ENCODE measurements at regions not wholly inside any gene's neighbourhood (a gene's known extent, or its start where the extent isn't known, plus 50 kb on each side); places are given as distances from the start of the nearest gene placed in this dataset.
"Not testable (repeated sequence)": the region's sequence is repeated elsewhere in the genome, so short reads cannot be mapped to it uniquely, and the experiment has no call there.

DNA sequence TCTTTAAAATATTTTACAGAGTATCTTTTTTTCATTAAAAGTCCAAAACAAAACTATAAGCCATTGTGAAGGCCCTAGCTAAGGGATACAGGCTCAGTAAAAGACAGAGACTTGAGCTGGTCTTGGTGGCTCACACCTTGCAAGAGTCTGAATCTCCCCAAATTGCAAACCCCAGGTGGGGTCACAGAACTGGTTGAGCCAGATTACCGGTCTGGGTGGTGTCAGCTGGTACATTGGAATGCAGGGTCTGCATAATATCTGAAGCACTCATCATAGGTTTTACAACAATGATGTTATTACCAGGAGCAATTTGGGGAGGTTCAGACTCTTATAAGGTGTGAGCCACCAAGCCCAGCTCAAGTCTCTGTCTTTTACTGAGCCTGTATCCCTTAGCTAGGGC, 201.2 kb upstream of the ARPP21 start:
- Histone ChIP-seq H3K27ac (no peak overlapping the region), H3K36me3 (no peaks in the 10 kb centered on the region), H3K4me3 (no peak overlapping the region), H3K27me3 (no peaks in the 10 kb centered on the region), H3K4me1 (no peaks in the 10 kb centered on the region), H3K9me3 (no peaks in the 10 kb centered on the region)
- no peak for TF ChIP-seq POLR2A (IDR thresholded peaks at IDR 0.05)
- TF ChIP-seq, protein P1, sequence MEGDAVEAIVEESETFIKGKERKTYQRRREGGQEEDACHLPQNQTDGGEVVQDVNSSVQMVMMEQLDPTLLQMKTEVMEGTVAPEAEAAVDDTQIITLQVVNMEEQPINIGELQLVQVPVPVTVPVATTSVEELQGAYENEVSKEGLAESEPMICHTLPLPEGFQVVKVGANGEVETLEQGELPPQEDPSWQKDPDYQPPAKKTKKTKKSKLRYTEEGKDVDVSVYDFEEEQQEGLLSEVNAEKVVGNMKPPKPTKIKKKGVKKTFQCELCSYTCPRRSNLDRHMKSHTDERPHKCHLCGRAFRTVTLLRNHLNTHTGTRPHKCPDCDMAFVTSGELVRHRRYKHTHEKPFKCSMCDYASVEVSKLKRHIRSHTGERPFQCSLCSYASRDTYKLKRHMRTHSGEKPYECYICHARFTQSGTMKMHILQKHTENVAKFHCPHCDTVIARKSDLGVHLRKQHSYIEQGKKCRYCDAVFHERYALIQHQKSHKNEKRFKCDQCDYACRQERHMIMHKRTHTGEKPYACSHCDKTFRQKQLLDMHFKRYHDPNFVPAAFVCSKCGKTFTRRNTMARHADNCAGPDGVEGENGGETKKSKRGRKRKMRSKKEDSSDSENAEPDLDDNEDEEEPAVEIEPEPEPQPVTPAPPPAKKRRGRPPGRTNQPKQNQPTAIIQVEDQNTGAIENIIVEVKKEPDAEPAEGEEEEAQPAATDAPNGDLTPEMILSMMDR (IDR thresholded peaks at IDR 0.05) = no peak
- no peak for DNase-seq

GRCh38 chr3:35439663-35440062, 199.7 kb upstream of the ARPP21 start:
- TF ChIP-seq, protein P1 (IDR thresholded peaks at IDR 0.05) = no peak
- no peak for TF ChIP-seq POLR2A (IDR thresholded peaks at IDR 0.05)
- no peak for DNase-seq
- Histone ChIP-seq H3K27ac (no peak overlapping the region), H3K36me3 (no peaks in the 10 kb centered on the region), H3K27me3 (no peaks in the 10 kb centered on the region), H3K9me3 (no peaks in the 10 kb centered on the region), H3K4me1 (no peaks in the 10 kb centered on the region), H3K4me3 (no peak overlapping the region)

DNA sequence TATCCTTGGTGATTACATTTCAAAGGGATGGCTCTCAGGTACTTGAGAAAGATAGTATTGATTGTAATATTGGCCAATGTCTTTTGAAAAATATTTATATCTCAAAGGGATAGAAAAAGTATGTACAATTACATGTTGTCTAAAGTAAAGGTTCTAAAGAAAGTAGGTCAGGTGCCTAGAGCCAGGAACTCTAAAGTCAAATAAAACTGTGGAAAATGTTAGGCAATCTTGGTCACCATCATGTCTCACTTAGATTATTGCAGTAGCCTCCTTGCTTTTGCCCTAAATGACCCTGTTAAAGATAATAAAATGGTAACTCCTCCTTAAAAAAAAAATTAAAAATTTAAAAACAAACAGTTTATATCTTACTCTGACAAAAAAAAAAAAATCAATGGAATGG, 198.5 kb upstream of the ARPP21 start:
- Histone ChIP-seq H3K4me1 (no peaks in the 10 kb centered on the region), H3K27me3 (no peaks in the 10 kb centered on the region), H3K27ac (no peak overlapping the region), H3K4me3 (no peak overlapping the region), H3K36me3 (no peaks in the 10 kb centered on the region), H3K9me3 (no peaks in the 10 kb centered on the region)
- no peak for DNase-seq
- TF ChIP-seq, protein P1 (IDR thresholded peaks at IDR 0.05) = no peak
- no peak for TF ChIP-seq POLR2A (IDR thresholded peaks at IDR 0.05)

GRCh38 chr3:35446896-35447295, 192.4 kb upstream of the ARPP21 start:
- H3K36me3 ChIP-seq = no peaks in the 10 kb centered on the region
- DNase-seq = no peak
- no peaks in the 10 kb centered on the region for H3K4me1 ChIP-seq
- H3K9me3 ChIP-seq = no peaks in the 10 kb centered on the region
- TF ChIP-seq POLR2A (IDR thresholded peaks at IDR 0.05) = no peak
- TF ChIP-seq, protein P1 (IDR thresholded peaks at IDR 0.05) = no peak
- H3K27ac ChIP-seq = no peak overlapping the region
- no peaks in the 10 kb centered on the region for H3K27me3 ChIP-seq
- H3K4me3 ChIP-seq = no peak overlapping the region

GRCh38 chr3:35448121-35448520, 191.2 kb upstream of the ARPP21 start:
- no peak for TF ChIP-seq POLR2A (IDR thresholded peaks at IDR 0.05)
- TF ChIP-seq, protein P1 (IDR thresholded peaks at IDR 0.05) = no peak

DNA sequence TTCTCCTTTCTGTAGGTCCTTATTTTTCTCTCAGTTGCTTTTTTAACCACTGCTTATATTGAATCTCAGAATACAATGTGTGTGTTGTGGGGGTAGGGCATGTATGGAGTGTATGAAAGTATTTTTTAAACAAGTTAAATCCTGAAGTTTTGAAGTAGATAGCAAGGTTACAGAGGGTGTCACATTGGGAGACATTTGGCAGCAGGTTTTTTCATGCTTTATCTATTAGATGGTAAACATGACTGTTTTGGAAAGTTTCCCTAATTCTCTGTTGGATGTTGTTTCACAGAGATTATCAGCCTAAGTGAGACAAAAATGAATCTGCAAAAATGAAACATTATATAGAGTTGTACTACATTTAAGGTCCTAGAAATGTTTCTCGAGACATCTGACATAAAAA, 190.6 kb upstream of the ARPP21 start:
- H3K9me3 ChIP-seq = no peaks in the 10 kb centered on the region
- H3K27me3 ChIP-seq = no peaks in the 10 kb centered on the region
- DNase-seq = no peak
- H3K4me3 ChIP-seq = no peak overlapping the region
- H3K4me1 ChIP-seq = no peaks in the 10 kb centered on the region
- H3K36me3 ChIP-seq = no peaks in the 10 kb centered on the region
- H3K27ac ChIP-seq = no peak overlapping the region
- TF ChIP-seq POLR2A (IDR thresholded peaks at IDR 0.05) = no peak
- TF ChIP-seq, protein P1 (IDR thresholded peaks at IDR 0.05) = no peak

More at GRCh38 chr3:35448121-35448520, 191.2 kb upstream of the ARPP21 start:
- no peak overlapping the region for H3K4me3 ChIP-seq
- no peaks in the 10 kb centered on the region for H3K36me3 ChIP-seq
- no peaks in the 10 kb centered on the region for H3K27me3 ChIP-seq
- no peaks in the 10 kb centered on the region for H3K4me1 ChIP-seq
- no peaks in the 10 kb centered on the region for H3K9me3 ChIP-seq
- H3K27ac ChIP-seq = no peak overlapping the region
- no peak for DNase-seq

DNA sequence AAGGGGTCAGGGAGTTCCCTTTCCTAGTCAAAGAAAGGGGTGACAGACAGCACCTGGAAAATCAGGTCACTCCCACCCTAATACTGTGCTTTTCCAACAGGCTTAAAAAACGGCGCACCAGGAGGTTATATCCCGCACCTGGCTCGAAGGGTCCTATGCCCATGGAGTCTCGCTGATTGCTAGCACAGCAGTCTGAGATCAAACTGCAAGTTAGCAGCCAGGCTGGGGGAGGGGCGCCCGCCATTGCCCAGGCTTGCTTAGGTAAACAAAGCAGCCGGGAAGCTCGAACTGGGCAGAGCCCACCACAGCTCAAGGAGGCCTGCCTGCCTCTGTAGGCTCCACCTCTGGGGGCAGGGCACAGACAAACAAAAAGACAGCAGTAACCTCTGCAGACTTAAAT, 184.5 kb upstream of the ARPP21 start:
- H3K27me3 ChIP-seq, H3K9me3 ChIP-seq, DNase-seq, H3K36me3 ChIP-seq, H3K4me1 ChIP-seq, H3K27ac ChIP-seq, H3K4me3 ChIP-seq: not testable (repeated sequence)

Data from Peyer's patch (tissue), 4 donors.